ENCODE measurements at regions not wholly inside any gene's neighbourhood (a gene's known extent, or its start where the extent isn't known, plus 50 kb on each side); places are given as distances from the start of the nearest gene placed in this dataset.

GRCh38 chr13:91184244-91184926 lies 163.1 kb upstream of the MIR17HG start:
- no peak for DNase-seq

GRCh38 chr13:91185294-91185863 lies 162.1 kb upstream of the MIR17HG start:
- DNase-seq: no peak

GRCh38 chr13:91187522-91187921 lies 160.0 kb upstream of the MIR17HG start:
- no peak for DNase-seq

GRCh38 chr13:91189506-91189905 lies 158.0 kb upstream of the MIR17HG start:
- DNase-seq: no peak

GRCh38 chr13:91193358-91193757 lies 154.1 kb upstream of the MIR17HG start:
- no peak for DNase-seq

- DNase-seq: no peak
These were observed 151.7 kb upstream of the MIR17HG start for GRCh38 chr13:91195789-91196188.

- no peak for DNase-seq
These were observed 150.5 kb upstream of the MIR17HG start for GRCh38 chr13:91196958-91197357.

GRCh38 chr13:91199866-91200265 lies 147.6 kb upstream of the MIR17HG start:
- DNase-seq: no peak

- DNase-seq: no peak
These were observed 147.0 kb upstream of the MIR17HG start for GRCh38 chr13:91200486-91200885.

GRCh38 chr13:91203430-91203829 lies 144.1 kb upstream of the MIR17HG start:
- DNase-seq: no peak

GRCh38 chr13:91207261-91207660 lies 140.2 kb upstream of the MIR17HG start:
- DNase-seq: no peak

- DNase-seq: no peak
These were observed 136.0 kb upstream of the MIR17HG start for GRCh38 chr13:91211510-91211909.

GRCh38 chr13:91212231-91212630 lies 135.3 kb upstream of the MIR17HG start:
- no peak for DNase-seq

- DNase-seq: no peak
These were observed 133.5 kb upstream of the MIR17HG start for GRCh38 chr13:91214031-91214430.

GRCh38 chr13:91216928-91217700 lies 130.4 kb upstream of the MIR17HG start:
- no peak for DNase-seq

GRCh38 chr13:91219201-91219600 lies 128.3 kb upstream of the MIR17HG start:
- DNase-seq: no peak

- no peak for DNase-seq
These were observed 126.6 kb upstream of the MIR17HG start for GRCh38 chr13:91220872-91221271.

GRCh38 chr13:91228108-91228507 lies 119.4 kb upstream of the MIR17HG start:
- no peak for DNase-seq

GRCh38 chr13:91228940-91229339 lies 118.5 kb upstream of the MIR17HG start:
- no peak for DNase-seq

- DNase-seq: no peak
These were observed 114.8 kb upstream of the MIR17HG start for GRCh38 chr13:91232716-91233115.

- DNase-seq: no peak
These were observed 114.2 kb upstream of the MIR17HG start for GRCh38 chr13:91233291-91233690.

- DNase-seq: no peak
These were observed 111.3 kb upstream of the MIR17HG start for GRCh38 chr13:91236182-91236581.

- DNase-seq: no peak
These were observed 110.6 kb upstream of the MIR17HG start for GRCh38 chr13:91236921-91237320.

- no peak for DNase-seq
These were observed 109.5 kb upstream of the MIR17HG start for GRCh38 chr13:91238036-91238435.

Measured in stimulated activated naive CD4-positive, alpha-beta T cell (primary cell).